Fibroblast of skin of back (primary cell): ENCODE measurements at regions not wholly inside any gene's neighbourhood (a gene's known extent, or its start where the extent isn't known, plus 50 kb on each side); places are given as distances from the start of the nearest gene placed in this dataset.

Source experiments
- DNase-seq: peaks from one replicate; pipeline ENCODE4 v3.0.0-alpha.2; 2013

DNA sequence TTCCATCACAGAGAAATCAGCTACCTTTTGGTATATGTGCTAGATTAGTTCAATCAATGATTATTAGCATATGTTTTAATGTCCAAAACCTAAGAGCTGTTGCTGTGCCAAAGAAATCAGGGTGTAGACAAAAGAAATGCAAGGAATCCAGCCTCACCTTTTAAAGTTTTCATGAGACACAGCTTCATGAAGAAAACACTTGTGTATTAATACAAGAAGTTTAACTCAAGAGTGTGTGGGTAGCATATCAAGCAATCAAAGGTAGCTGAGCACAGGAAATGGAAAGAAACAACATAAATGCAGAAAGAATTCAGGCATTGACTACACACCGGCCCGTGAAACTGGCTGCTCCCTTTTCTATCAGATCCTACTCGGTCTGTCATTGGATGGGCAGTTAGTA, 76.0 kb upstream of the CAV2 start:
- DNase-seq: no peak

DNA sequence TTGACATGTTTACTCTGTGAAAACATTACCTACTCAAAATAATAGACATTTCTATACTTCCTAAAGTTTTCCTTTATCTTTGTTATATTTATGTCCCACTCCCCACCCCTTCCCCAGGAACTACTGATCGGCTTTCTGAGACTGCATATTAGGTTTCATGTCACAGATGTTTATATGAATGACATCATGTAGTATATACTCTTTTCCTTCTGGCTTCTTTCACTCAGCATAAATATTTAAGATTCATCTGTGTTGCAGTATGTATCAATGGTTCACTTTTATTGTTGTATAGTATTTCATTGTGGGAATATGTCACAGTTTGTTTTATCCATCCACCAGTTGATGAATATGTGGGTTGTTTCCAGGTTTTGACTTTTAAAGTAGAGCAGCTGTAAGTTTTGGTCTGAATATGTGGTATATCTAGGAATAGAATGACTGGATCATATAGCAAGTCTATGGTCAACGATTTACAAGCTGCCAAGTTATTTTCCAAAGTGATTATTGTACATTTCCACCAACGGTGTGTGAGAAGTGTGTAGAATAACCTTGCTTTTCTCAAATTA, 73.8 kb upstream of the CAV2 start:
- DNase-seq: no peak

DNA sequence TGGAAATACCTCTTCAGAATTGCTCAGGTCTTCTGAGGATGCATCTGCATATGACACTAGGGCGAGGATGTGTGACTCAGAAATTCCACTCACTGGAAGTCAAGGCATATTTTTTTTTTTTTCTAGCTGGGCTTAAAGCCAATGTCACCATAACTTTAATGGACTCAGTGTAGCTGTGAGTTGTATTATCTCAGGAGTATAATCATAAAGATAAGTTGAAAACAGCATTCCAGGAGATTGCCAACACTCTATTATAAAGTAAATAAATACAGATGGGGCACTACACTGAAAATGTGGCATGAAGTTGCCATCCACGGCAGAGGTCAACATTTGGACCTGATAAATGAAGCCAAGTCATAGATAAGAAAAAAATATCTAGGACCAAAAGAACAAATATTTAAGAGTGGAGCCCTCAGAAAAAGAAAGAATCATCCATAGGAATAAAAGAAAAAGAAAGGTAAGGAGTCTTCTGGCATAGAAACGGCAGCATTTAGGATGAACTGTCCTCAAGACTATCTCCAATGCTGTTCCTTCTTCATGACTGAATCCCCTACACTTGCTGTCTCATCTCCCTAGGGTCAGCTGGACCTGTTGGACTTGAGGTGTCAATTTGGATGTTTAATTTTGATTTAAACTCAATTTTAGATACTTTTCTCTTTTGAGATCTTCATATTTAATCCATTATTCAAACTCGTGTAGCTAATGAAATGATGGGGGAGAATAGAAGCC, 72.9 kb upstream of the CAV2 start:
- DNase-seq: peak; percentile 95

DNA sequence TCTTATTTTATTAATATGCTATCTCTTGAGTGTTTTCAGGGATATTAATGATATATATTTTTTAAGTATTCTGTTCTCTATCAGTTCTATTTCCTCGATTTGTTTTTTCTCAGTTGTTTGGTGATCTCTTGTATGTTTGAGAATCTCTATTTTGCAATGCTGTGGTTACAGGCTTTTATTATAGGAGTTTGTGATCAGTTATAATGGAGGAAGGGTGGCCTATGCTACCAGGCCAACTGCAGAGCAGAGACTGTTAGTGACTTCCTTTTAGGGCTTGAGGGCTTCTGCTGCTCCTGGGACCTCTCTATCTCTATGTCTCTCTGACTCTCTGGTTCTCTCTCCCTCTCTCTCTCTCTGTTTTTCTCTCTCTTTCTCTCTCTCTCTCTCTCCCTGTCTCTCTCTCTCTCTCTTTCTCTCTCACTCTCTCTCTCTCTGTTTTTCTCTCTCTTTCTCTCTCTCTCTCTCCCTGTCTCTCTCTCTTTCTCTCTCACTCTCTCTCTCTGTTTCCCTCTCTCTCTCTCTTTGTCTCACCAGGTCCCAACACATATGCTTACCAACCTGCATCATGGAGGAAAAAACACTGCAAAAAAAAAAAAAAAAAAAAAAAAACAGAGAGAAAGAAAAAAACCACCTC, 69.4 kb upstream of the CAV2 start:
- no peak for DNase-seq

DNA sequence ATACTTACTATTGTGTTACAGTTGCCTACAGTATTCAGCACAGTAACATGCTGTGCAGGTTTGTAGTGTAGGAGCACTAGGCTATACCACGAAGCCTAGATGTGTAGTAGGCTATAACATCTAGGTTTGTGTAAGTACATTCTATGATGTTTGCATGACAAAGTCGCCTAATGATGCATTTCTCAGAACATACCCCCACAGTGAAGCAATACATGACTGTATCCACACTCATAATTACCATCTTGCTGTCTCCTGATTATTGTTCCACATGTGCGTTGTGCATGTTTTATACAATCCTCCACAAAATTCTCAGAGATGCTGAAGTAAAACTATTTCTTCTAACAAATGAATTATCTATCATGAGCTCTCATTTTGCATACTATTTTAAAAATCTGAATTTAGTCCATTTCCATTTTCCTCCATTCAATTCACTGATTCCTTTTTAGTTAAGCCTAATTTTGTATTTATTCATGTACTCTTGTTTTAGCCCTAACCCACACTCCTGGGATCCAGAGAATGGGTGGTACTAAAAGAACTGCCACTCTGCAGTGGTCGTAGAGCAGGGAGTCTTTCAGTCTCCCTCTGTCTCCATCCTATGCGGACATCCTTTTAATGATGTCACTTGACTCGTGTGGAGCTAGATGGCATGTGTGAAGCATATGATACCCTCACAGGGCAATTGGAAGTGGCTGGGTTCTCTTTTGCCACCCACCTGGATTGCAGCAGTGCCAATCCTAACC, 67.6 kb upstream of the CAV2 start:
- peak; percentile 34 for DNase-seq

DNA sequence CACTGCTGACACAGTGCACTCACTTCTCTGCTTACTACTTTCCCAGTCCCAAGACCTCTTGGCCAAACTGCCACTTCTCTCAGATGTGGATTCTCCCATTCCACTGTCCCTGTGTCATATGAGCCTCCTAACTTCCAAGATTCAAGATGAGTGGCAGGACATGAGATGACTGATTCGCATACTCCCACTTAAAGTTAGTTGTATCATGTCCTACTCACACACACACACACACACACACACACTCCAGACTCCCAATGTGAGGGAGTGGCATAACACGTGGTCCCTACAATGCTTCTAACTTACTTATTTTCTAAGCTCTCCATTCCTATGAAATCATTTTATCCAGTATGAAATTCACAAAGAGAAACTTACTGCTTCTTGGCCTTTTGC, 67.0 kb upstream of the CAV2 start:
- peak; percentile 56 for DNase-seq

DNA sequence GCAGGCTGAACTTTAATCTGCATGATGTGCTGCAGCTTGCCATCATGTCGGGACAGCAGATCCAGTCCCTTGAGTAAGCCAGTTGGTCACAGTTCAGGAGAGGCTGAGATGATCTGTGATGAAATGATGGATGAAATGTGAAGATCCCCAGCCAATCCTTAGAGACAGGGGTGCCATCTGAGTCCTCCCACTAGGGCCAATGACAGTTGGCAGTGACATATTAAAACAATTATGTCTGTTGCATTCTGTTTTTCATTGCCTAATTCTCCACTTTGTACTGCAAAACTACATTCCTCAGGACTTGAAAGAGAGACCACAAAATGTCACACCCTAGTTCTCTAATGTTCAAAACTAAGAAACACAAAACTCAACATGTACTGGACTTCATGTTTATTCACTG, 66.3 kb upstream of the CAV2 start:
- peak; percentile 64 for DNase-seq

DNA sequence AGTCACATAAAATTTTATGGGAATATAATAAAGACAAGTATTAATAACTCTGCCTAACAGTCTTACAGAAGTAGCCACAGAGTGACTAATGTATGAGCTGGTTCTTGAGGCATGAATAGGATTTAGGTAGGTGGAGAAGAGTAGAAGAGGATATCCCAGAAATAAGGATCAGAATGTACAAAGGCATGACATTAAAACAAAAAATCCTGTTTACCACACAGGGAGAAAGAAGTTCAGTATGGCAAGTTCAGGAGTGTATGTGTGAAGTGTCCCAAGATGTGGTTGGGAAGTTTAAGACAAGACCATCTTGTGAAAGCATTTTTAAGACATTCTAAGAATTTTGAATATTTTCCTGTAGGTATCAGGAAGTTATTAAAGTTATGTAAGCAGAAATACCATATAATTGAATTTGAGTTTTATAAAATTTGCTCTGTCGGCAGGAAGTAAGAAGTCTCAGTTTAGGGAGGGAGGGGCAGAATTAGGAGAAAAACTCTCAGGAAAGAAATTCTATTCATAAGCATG, 64.7 kb upstream of the CAV2 start:
- DNase-seq: peak; percentile 96

DNA sequence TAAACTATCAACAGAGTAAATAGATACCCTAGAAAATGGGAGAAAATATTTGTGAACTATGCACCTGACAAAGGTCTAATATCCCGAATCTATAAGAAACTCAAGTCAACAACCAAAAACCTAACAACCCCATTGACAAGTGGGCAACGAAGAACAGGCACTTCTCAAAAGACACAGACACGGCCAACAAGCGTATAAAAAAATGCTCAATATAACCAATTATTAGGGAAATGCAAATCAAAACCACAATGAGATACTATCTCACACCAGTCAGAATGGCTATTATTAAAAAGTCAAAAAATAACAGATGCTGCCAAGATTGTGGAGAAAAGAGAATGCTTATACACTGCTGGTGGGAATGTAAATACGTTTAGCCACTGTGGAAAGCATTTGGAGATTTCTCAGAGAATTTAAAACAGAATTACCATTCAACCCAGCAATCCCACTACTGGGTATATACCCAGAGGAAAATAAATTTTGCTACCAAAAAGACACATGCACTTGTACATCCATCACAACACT, 63.2 kb upstream of the CAV2 start:
- DNase-seq: peak; percentile 57

DNA sequence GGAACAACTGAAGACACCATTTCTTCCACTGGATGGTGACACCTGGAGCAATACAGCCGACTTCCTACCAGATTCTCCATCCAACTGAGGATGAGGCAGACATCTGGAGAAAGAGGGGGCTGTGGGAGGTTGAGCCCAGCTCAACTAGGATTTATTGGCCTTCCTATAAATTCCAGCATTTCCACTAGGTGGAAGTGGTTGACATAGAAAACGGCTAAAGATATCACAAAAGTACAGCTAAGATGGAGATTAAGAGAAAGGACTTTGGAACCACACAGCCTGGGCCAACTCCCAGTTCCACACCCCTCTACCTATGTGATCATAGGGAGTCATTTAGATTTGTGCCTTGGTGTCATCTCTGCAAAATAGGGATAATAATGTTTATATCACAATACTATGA, 61.3 kb upstream of the CAV2 start:
- peak; percentile 48 for DNase-seq

DNA sequence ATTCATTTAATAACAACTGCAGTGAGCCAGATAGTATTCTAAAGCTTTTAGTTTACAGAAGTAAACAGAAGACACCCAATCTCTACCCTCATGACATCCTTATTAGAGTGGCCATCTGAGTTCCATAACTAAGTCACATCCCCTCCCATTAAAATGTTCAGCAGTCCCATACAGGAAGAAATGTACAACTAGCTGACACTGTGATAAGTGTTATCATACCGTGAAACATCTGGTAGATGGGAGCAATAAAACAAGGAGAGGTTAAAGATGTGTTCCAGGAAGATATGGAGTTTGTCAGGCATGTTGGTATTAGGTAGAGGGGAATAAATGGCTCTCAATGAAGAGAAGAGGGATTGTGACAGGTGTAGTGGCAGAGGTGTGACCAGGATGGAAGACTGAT, 60.5 kb upstream of the CAV2 start:
- no peak for DNase-seq

DNA sequence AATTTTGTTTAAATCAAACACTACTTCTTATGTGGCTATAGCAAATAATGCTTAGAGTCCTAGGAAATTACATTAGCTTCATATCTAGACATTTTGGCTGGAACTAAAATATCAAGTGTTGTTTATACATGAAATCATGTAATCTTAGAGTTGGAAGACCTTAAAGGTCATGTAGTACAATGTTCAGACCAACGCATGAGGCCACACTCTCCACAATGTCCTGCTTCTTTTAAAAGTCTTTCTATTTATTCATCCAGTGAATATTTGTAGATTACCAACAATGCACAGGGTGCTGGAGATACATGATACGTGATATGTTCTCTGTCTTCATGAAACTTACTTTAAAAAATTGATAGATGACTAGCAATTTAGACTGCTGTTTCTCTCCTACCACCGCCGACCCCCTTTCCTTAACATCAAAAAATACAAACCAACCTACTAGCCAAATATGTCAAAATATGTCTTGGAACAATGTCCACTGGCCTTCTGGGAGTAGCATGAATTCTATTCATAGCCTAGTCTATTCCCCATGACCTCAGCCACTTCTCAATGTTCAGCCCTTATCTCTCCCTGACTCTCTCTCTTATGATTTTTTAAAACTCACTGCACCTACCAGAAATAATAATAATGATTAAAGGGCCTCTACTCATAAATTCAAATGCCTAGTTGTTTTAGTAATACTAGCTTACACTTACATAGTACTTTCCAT, 59.5 kb upstream of the CAV2 start:
- peak; percentile 70 for DNase-seq

DNA sequence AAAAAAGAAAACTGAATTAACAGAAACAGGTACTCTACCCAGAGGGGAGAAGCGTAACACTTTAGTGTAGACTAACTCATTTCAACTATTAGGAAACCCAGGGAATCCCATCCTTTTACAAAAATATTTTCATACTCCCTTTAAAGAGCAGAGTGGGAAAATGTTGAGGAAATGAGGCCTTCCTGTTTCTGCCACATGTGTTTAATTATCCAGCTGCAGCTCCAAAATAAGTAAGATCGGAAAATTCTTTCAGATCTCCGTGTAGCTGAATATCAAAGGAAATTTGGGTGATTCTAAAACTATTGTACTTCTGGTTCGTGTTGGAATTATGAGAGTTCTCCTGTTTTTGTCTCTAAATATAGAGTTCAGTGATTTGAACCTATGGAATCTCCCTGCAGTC, 58.0 kb upstream of the CAV2 start:
- peak; percentile 80 for DNase-seq

DNA sequence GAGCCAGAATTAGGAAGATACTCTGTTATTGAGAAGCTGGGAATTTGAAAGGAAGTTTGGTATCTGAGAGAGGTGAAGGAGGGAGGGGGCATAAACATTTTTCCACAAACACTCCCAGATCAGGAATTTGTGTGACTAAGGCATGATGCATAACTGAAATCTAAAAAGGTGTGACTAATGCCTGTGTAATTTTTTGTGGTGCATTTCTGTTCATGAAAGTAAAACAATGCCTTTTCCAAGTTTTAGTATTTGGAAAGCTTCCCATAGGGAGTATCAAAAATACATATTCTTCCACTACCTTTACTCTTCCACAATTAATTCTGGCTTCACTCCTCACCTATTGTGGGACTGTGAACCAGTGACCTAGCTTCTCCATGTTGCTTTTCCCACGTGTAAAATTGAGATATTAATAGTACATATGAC, 56.4 kb upstream of the CAV2 start:
- peak; percentile 98 for DNase-seq

DNA sequence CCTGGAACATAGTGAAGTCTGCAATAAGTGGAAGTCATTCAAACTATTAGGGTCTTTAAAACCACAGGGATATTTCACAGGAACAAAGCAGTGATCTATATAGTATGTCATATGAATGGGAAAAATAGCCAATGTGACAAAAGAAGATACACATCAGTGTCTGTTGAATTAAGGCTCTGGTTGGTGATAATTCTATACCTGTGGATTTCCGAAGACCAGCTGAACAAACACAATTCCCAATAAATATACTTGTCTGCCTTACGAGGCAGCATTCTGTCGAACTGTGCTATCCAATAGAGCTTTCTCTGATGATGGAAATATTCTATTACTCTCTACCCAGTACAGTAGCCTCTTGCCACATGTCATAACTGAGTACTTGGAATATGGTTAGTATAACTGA, 55.9 kb upstream of the CAV2 start:
- no peak for DNase-seq

DNA sequence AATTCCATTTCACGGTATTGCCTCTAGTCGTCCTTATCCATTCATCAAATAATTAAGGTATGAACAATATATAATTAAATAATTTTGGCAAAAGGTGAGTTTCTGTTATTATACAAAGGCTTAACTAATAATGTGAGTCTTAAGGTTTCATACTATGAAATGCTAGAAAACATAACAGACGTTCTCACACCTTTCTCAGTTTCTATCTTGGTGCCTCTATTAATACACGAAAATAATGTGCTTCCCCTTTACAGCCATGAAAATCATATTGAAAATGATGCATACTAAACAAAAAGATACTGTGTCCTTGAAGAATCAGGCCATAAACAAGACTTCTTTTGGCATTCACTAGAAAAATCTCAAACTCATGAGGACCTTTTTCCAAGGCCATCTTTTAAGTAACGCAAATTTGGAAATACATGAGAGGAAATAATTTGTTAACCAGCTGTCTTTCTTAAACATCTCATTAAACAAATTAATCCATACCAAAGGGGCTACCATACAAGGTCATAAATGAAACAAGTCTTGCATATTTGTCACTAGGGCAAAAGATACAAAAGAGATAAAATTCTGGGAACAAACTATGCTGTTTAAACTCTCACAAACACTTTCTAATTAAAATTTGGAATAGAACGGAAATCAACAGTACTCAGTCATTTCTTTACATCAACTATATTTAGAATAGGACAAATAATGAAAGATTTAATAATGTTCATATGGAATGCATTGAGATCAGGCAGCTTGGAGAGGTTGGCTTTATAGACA, 53.9 kb upstream of the CAV2 start:
- DNase-seq: no peak

DNA sequence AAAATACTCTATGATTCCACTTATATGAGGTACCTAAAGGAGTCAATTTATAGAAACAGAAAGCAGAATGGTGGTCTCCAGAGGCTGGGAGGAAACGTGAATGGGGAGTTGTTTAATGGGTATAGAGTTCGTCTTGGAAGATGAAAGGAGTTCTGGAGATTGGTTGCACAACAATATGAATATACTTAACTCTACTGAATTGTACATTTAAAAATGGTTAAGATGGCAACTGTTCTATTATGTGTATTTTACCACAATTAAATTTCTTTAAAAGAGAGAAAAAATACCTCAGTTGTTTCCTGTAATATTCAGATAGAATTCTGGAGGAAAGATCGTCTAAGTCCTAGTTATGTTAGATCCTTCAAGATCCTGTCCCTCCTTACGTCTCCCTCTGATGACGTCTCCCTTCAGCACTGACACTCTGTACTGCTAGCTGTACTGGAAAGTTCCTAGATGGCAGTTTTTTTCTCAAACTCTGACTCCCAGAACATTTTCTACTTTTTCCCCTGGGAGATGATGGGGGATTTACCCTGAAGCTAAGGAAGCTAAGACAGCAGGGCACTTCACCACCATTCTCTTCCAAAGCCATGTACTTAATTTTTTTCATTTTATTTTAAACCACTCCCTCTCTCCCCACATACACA, 53.2 kb upstream of the CAV2 start:
- peak; percentile 87 for DNase-seq

DNA sequence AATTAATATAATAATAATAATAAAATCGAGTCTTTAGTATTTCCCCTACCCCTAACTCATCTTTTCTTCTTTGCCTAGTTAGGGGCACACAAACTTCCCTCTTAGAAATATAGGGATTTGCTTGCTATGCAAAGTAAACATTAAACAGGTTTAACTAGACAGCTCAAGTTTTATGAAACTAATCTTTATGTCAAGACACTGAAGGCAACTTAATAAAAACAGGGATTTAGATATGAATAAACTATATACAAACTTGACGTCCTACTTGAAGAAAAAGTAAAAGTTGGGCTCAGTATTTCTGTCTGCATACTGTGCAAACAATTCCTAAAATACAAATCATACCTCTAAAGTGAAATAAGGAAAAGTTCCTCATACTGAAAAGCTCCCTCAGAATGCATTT, 52.1 kb upstream of the CAV2 start:
- no peak for DNase-seq

DNA sequence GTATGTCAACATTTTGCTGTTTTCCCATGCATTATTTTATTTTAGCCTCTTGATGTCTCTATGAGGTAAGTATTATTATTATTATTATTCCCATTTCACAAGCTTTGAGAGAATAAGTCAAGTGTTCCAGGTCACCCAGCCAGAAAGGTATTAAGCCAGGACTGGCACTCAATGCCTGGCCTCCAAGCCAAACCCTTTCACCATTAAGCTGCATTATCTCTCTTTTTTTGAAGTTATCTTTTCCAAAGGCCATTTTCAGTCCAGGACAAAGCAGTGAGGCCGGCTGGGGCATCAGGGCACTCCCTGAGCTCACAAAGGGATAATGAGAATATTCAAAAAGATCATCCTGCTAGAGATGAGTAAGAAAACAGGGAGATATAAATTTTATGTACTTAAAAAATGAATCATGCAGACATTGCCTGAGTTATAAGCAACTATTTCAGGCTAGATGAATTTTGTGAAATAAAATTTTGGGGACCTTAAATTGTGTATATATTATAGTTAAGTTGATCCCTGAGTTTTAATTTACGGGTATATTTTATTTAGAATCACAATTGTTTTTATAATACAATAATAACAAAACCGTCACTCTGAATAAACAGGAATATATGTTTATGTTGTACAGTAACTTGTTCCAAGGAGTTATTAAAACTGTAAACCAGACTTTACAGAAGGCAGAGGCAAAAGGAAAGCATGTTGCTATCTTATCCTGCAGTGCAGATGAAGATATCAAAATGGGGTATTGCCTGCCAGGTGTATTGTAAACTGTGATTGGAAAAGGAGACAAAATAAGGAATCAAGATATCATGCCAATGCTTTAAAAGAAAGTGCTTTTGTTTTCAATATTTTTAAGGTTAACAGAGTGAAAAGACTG, 51.3 kb upstream of the CAV2 start:
- no peak for DNase-seq

DNA sequence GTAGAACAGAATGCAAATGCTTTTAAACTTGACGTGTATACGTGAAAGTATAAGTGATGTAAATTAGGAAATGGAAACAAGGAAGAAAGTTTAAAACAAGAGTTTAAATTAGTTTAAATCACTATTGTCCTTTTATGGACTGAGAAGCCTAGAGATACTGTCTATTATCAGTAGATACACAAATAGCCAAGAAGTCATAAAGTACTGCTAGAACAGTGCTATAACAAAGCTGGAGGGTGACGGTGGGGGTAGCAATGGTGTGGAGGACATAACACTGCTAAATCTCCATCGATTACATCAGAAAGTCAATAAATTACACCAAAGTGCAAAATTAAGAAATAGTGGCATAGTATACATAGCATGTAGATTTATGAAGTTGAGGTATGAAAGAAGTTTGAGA, 50.1 kb upstream of the CAV2 start:
- no peak for DNase-seq
